ENCODE measurements at regions not wholly inside any gene's neighbourhood (a gene's known extent, or its start where the extent isn't known, plus 50 kb on each side); places are given as distances from the start of the nearest gene placed in this dataset.

DNA sequence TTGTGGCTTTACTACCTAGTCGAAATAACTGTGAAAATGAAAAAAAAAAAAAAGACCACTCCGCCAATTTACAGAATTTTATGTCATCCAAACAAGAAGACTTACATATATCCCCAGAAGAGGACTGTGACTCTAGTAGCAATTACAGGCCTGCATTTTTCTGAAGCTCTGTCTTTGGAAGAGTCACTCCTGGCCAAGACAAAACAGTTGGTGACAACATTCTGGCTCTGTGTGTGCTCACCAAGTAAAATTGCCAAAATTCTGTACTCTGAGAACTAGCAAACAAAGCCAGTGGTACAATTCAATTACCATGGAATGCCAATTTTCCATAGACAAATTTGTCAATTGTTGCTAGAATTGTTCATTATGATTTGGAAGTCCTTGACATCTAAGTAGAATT is 311.1 kb downstream of the PDGFC start:
- TF ChIP-seq, protein P1, sequence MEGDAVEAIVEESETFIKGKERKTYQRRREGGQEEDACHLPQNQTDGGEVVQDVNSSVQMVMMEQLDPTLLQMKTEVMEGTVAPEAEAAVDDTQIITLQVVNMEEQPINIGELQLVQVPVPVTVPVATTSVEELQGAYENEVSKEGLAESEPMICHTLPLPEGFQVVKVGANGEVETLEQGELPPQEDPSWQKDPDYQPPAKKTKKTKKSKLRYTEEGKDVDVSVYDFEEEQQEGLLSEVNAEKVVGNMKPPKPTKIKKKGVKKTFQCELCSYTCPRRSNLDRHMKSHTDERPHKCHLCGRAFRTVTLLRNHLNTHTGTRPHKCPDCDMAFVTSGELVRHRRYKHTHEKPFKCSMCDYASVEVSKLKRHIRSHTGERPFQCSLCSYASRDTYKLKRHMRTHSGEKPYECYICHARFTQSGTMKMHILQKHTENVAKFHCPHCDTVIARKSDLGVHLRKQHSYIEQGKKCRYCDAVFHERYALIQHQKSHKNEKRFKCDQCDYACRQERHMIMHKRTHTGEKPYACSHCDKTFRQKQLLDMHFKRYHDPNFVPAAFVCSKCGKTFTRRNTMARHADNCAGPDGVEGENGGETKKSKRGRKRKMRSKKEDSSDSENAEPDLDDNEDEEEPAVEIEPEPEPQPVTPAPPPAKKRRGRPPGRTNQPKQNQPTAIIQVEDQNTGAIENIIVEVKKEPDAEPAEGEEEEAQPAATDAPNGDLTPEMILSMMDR (IDR thresholded peaks at IDR 0.05) = no peak
- no peak for TF ChIP-seq POLR2A (IDR thresholded peaks at IDR 0.05)

Data from esophagus squamous epithelium (tissue), 4 donors.